ENCODE measurements at regions not wholly inside any gene's neighbourhood (a gene's known extent, or its start where the extent isn't known, plus 50 kb on each side); places are given as distances from the start of the nearest gene placed in this dataset.

- DNase-seq (ENCODE audit: low spot score), result no peak
- Histone ChIP-seq H3K4me2 (no peak overlapping the region), H3K27me3 (no peaks in the 10 kb centered on the region), H3K9me3 (ENCODE audit: low read depth) (no peaks in the 10 kb centered on the region), H2AFZ (replicated peaks) (no peak overlapping the region), H3K4me3 (no peak overlapping the region), H3K4me1 (no peaks in the 10 kb centered on the region), H3K27ac (no peak overlapping the region), H3K79me2 (ENCODE audit: low read depth) (no peaks in the 10 kb centered on the region), H3F3A (ENCODE audit: low read depth) (no peaks in the 10 kb centered on the region), H3K36me3 (no peaks in the 10 kb centered on the region), H4K20me1 (ENCODE audit: low read depth) (no peaks in the 10 kb centered on the region), H3K9ac (no peak overlapping the region)
- Mint-ChIP-seq H3K4me1 (no peaks in the 10 kb centered on the region), H3K4me3 (no peak overlapping the region), H3K27me3 (ENCODE audit: insufficient read depth, low read depth) (no peaks in the 10 kb centered on the region), H3K9me3 (no peaks in the 10 kb centered on the region), H3K36me3 (no peaks in the 10 kb centered on the region), H3K27ac (no peak overlapping the region)
- TF ChIP-seq CTCF (IDR thresholded peaks at IDR 0.05) (no peak), EZH2 (IDR thresholded peaks at IDR 0.05) (no peak)
Observed at GRCh38 chr3:76502076-76502475, 537.8 kb upstream of the ROBO2 start.

- Histone ChIP-seq H3K4me1 (no peaks in the 10 kb centered on the region), H3K27ac (no peak overlapping the region), H3K4me3 (no peak overlapping the region), H3K9ac (no peak overlapping the region), H3K36me3 (no peaks in the 10 kb centered on the region), H3K4me2 (no peak overlapping the region), H2AFZ (replicated peaks) (no peak overlapping the region), H3K9me3 (ENCODE audit: low read depth) (no peaks in the 10 kb centered on the region), H3K79me2 (ENCODE audit: low read depth) (no peaks in the 10 kb centered on the region), H3F3A (ENCODE audit: low read depth) (no peaks in the 10 kb centered on the region), H3K27me3 (no peaks in the 10 kb centered on the region), H4K20me1 (ENCODE audit: low read depth) (no peaks in the 10 kb centered on the region)
- DNase-seq (ENCODE audit: low spot score), result no peak
- H3K27ac Mint-ChIP-seq, result no peak overlapping the region
- no peaks in the 10 kb centered on the region for H3K4me1 Mint-ChIP-seq
- TF ChIP-seq EZH2phosphoT487 (IDR thresholded peaks at IDR 0.05), result no peak
- TF ChIP-seq CTCF (IDR thresholded peaks at IDR 0.05), result no peak
- no peak for TF ChIP-seq EZH2 (IDR thresholded peaks at IDR 0.05)
- H3K9me3 Mint-ChIP-seq, result no peaks in the 10 kb centered on the region
- H3K27me3 Mint-ChIP-seq (ENCODE audit: insufficient read depth, low read depth), result no peaks in the 10 kb centered on the region
- no peaks in the 10 kb centered on the region for H3K36me3 Mint-ChIP-seq
- H3K4me3 Mint-ChIP-seq, result no peak overlapping the region
Observed at GRCh38 chr3:76505202-76505845, 534.6 kb upstream of the ROBO2 start.

GRCh38 chr3:76509179-76509830 lies 530.6 kb upstream of the ROBO2 start:
- Mint-ChIP-seq H3K4me3 (no peak overlapping the region), H3K4me1 (no peaks in the 10 kb centered on the region), H3K36me3 (no peaks in the 10 kb centered on the region), H3K27ac (no peak overlapping the region), H3K9me3 (no peaks in the 10 kb centered on the region), H3K27me3 (ENCODE audit: insufficient read depth, low read depth) (no peaks in the 10 kb centered on the region)
- H3K27ac ChIP-seq, result no peak overlapping the region
- no peak overlapping the region for H3K9ac ChIP-seq
- H3K4me2 ChIP-seq, result no peak overlapping the region
- TF ChIP-seq EZH2 (IDR thresholded peaks at IDR 0.05) (no peak), EZH2phosphoT487 (IDR thresholded peaks at IDR 0.05) (no peak), CTCF (IDR thresholded peaks at IDR 0.05) (no peak)
- no peaks in the 10 kb centered on the region for H3K4me1 ChIP-seq
- no peaks in the 10 kb centered on the region for H4K20me1 ChIP-seq (ENCODE audit: low read depth)
- no peak for DNase-seq (ENCODE audit: low spot score)
- H3K79me2 ChIP-seq (ENCODE audit: low read depth), result no peaks in the 10 kb centered on the region
- no peak overlapping the region for H2AFZ ChIP-seq (replicated peaks)
- no peaks in the 10 kb centered on the region for H3K27me3 ChIP-seq
- no peak overlapping the region for H3K4me3 ChIP-seq
- H3F3A ChIP-seq (ENCODE audit: low read depth), result no peaks in the 10 kb centered on the region
- H3K9me3 ChIP-seq (ENCODE audit: low read depth), result no peaks in the 10 kb centered on the region
- no peaks in the 10 kb centered on the region for H3K36me3 ChIP-seq
